SK-N-SH (cell line): ENCODE measurements at regions not wholly inside any gene's neighbourhood (a gene's known extent, or its start where the extent isn't known, plus 50 kb on each side); places are given as distances from the start of the nearest gene placed in this dataset.

ENCODE experiments used
- CTCF ChIA-PET: fragments of 300-600, 350-600 bp; formaldehyde crosslinking; extraction: SDS; loops from one replicate; lab custom pipeline; 2021; lab: Yijun Ruan, JAX
- POLR2A ChIA-PET: fragments of 350-600 bp; sonication (Branson Sonifier 250); formaldehyde crosslinking; extraction: SDS; loops from one replicate; lab custom pipeline; 2020; ENCODE audit warnings: antibody characterized with exemption, inconsistent platforms; lab: Yijun Ruan, JAX
- DNase-seq: peaks from one replicate; pipeline ENCODE4 v3.0.0; 2012
- H2AFZ ChIP-seq: fragments of 200-600 bp; sonication (generic); 2 replicates; pipeline ENCODE4 v1.8.1; 2016; ENCODE audit warnings: antibody characterized with exemption, mild to moderate bottlenecking, low read depth
- H3F3A ChIP-seq: fragments of 200-600 bp; sonication (generic); replicated peaks from 2 replicates; pipeline ENCODE3; 2016; ENCODE audit warnings: antibody characterized with exemption, mild to moderate bottlenecking; ENCODE audit not compliant: insufficient read depth
- H3K27ac ChIP-seq, 2 experiments: fragments of 200-500 bp in 1 of 2; fragments of 200-600 bp in 1 of 2; sonication (Bioruptor generic) in 1 of 2; sonication (generic), shearing (Covaris generic) in 1 of 2; 2 replicates each; pipeline versions ENCODE4 v1.5.1 to v1.6.1; 2014 to 2016; ENCODE audit warnings: low read depth in 2 of 2, inconsistent platforms in 1 of 2, low read length in 1 of 2, mild to moderate bottlenecking in 1 of 2, mixed read lengths in 1 of 2
- H3K27me3 ChIP-seq: fragments of 200-600 bp; sonication (generic), shearing (Covaris generic); 2 replicates; pipeline ENCODE4 v1.6.1; 2016; ENCODE audit warnings: mixed run types; ENCODE audit not compliant: insufficient read depth
- H3K36me3 ChIP-seq, 2 experiments: fragments of 200-500 bp in 1 of 2; fragments of 200-600 bp in 1 of 2; sonication (Bioruptor generic) in 1 of 2; sonication (generic) in 1 of 2; replicated peaks in 1 of 2; 2 replicates each; pipeline versions ENCODE3 to v1.5.1; 2014 to 2016; ENCODE audit warnings: low read length in 1 of 2, mild to moderate bottlenecking in 1 of 2; ENCODE audit not compliant: insufficient read depth in 2 of 2, control insufficient read depth in 1 of 2
- H3K4me1 ChIP-seq, 2 experiments: fragments of 200-500 bp in 1 of 2; fragments of 200-600 bp in 1 of 2; sonication (Bioruptor generic) in 1 of 2; sonication (generic), shearing (Covaris generic) in 1 of 2; 2 replicates each; pipeline versions ENCODE4 v1.5.1 to v1.6.1; 2014 to 2016; ENCODE audit warnings: low read depth in 1 of 2, low read length in 1 of 2, mixed run types in 1 of 2; ENCODE audit not compliant: insufficient read depth in 2 of 2, control insufficient read depth in 1 of 2
- H3K4me2 ChIP-seq: fragments of 200-600 bp; sonication (generic), shearing (Covaris generic); 2 replicates; pipeline ENCODE4 v1.6.1; 2017; ENCODE audit warnings: mixed run types
- H3K4me3 ChIP-seq, 2 experiments: fragments of 200-500 bp in 1 of 2; fragments of 200-600 bp in 1 of 2; sonication (Bioruptor generic) in 1 of 2; sonication (generic), shearing (Covaris generic) in 1 of 2; 2 replicates each; pipeline versions ENCODE4 v1.5.1 to v1.8.1; 2014 to 2016; ENCODE audit warnings: low read depth in 2 of 2, inconsistent platforms in 1 of 2, low read length in 1 of 2, mild to moderate bottlenecking in 1 of 2, mixed read lengths in 1 of 2, moderate library complexity in 1 of 2
- H3K79me2 ChIP-seq: fragments of 200-600 bp; sonication (generic); 2 replicates; pipeline ENCODE4 v1.8.1; 2017; ENCODE audit warnings: mild to moderate bottlenecking; ENCODE audit not compliant: insufficient read depth
- H3K9ac ChIP-seq: fragments of 200-600 bp; sonication (generic); 2 replicates; pipeline ENCODE4 v1.6.1; 2017; ENCODE audit warnings: mixed run types
- H3K9me2 ChIP-seq: fragments of 200-600 bp; sonication (generic); 2 replicates; pipeline ENCODE4 v1.6.1; 2017; ENCODE audit warnings: mixed run types
- H3K9me3 ChIP-seq: fragments of 200-600 bp; sonication (generic); 2 replicates; pipeline ENCODE4 v1.6.1; 2017; ENCODE audit warnings: mixed run types, mild to moderate bottlenecking, moderate library complexity
- H4K20me1 ChIP-seq: fragments of 200-600 bp; sonication (generic); 2 replicates; pipeline ENCODE4 v1.6.1; 2017; ENCODE audit warnings: mild to moderate bottlenecking, mixed run types; ENCODE audit not compliant: insufficient read depth
- CTCF ChIP-seq: fragments of 200-600 bp; sonication (generic); IDR thresholded peaks from 2 replicates; pipeline ENCODE4 v1.6.1; 2017; ENCODE audit warnings: antibody characterized with exemption, mild to moderate bottlenecking, moderate library complexity
- EZH2phosphoT487 ChIP-seq: fragments of 200-600 bp; sonication (generic); IDR thresholded peaks from 2 replicates; pipeline ENCODE4 v1.6.1; 2017; ENCODE audit warnings: low read depth, mixed run types, mild to moderate bottlenecking, antibody characterized with exemption, moderate library complexity, borderline replicate concordance
- FOSL2 ChIP-seq: IDR thresholded peaks from 2 replicates; pipeline ENCODE4 v1.4.0; 2012; ENCODE audit warnings: low read depth, mild to moderate bottlenecking, moderate library complexity, borderline replicate concordance
- JUND ChIP-seq: IDR thresholded peaks from 2 replicates; pipeline ENCODE4 v1.4.0; 2012
- MEF2A ChIP-seq: IDR thresholded peaks from 2 replicates; pipeline ENCODE4 v1.4.0; 2012; ENCODE audit warnings: low read depth, borderline replicate concordance
- MXI1 ChIP-seq: IDR thresholded peaks from 2 replicates; pipeline ENCODE4 v1.6.1; 2012; ENCODE audit warnings: mild to moderate bottlenecking, low read depth, low read length, improper control_type of control experiment
- SIN3A ChIP-seq: IDR thresholded peaks from 2 replicates; pipeline ENCODE4 v1.6.1; 2012; ENCODE audit warnings: low read depth, mild to moderate bottlenecking, low read length, moderate library complexity, borderline replicate concordance
- SMC3 ChIP-seq: IDR thresholded peaks from 2 replicates; pipeline ENCODE4 v1.6.1; 2012; ENCODE audit warnings: low read depth, low read length, improper control_type of control experiment
- TAF1 ChIP-seq: IDR thresholded peaks from 2 replicates; pipeline ENCODE4 v1.6.1; 2012; ENCODE audit warnings: low read depth, mild to moderate bottlenecking, low read length, moderate library complexity, borderline replicate concordance
- TCF12 ChIP-seq: IDR thresholded peaks from 2 replicates; pipeline ENCODE4 v1.4.0; 2012
- TEAD4 ChIP-seq: IDR thresholded peaks from 2 replicates; pipeline ENCODE4 v1.4.0; 2012; ENCODE audit warnings: mild to moderate bottlenecking, borderline replicate concordance; ENCODE audit not compliant: insufficient read depth
- WGBS: methylation state at CpG from one replicate; pipeline ENCODE4 v1.1.6; 2017; ENCODE audit warnings: low lambda C conversion rate; 5-methylcytosine and 5-hydroxymethylcytosine counted together
- TF ChIP-seq, protein P1 (sequence below): fragments of 150-350 bp; IDR thresholded peaks from 2 replicates; pipeline ENCODE4 v1.6.1; 2017; ENCODE audit warnings: antibody characterized with exemption, low read length, low read depth, borderline replicate concordance

DNA sequence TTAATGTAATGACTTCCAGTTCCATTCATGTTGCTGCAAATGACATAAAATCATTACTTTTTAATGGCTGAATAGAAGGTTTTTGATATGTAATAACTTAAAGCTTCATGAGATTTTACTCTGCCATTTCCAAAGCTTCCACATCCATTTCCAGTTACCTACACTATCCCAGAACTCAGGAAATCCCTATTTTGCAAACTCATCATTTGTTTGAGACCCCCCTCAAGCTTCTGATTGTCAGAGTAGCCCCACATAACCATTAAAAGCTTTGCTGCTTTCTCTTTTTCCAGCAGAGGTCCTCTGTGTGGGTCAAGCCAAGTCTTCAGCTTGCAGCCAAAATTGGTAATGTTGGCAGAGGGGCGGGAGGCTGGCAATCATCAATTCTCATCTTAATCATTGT, 50.6 kb upstream of the IL1R1 start:
- CTCF ChIA-PET = interaction anchor here (0.7 to 1.9 kb wide), 6 partner anchors 9 to 149 kb away, joined by 3 to 5 read pairs (median 3); no protein-coding TSS in a partner anchor
- WGBS = 82% methylated on average over 1 of the region's 1 CpG
- peaks cover 7% of the 10 kb centered on the region for H3F3A ChIP-seq

DNA sequence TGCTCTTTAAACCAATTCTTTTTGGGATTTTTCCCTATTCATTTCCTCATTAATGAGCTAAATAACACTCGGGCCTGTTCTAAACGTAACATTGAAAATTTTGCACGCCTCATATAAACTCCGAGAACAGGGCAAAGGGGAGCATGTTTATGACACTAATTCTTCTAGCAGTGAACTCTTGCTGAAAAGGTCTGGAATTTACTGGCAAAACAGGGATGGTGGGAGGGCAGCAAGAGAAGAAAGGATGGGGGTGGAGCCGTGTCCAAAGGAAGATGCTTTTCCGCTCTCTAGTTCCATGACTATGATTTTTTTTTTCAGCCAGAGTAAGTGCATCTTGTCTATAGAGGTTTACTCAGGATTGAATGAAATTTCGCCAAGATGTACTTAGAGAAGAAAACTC, 50.0 kb upstream of the IL1R1 start:
- Histone ChIP-seq H3F3A (peaks cover 7% of the 10 kb centered on the region), H3K9me3 (peaks cover 5% of the 10 kb centered on the region; the same call in 1 of the 2 replicates), H4K20me1 (no peaks in the 10 kb centered on the region), H3K27me3 (no peaks in the 10 kb centered on the region), H3K79me2 (no peaks in the 10 kb centered on the region), H3K9me2 (no peaks in the 10 kb centered on the region), H3K4me1 (no peaks in the 10 kb centered on the region; a peak in 1 of 4 replicates), H3K27ac (no peak overlapping the region), H2AFZ (no peak overlapping the region), H3K36me3 (peaks cover 0 to 4% of the 10 kb centered on the region in 2 experiments), H3K4me2 (no peak overlapping the region), H3K9ac (no peak overlapping the region), H3K4me3 (no peak overlapping the region)
- TF ChIP-seq MXI1 = no peak
- no peak for TF ChIP-seq EZH2phosphoT487
- no peak for TF ChIP-seq TEAD4
- no peak for TF ChIP-seq TCF12
- no peak for TF ChIP-seq FOSL2
- TF ChIP-seq SIN3A = no peak
- no peak for TF ChIP-seq CTCF
- TF ChIP-seq SMC3 = no peak
- no peak for TF ChIP-seq JUND
- TF ChIP-seq TAF1 = no peak
- no peak for DNase-seq
- ChIA-PET CTCF (interaction anchor here (0.8 to 1.9 kb wide), 4 partner anchors 9 to 149 kb away, joined by 3 to 5 read pairs (median 3); no protein-coding TSS in a partner anchor), POLR2A (no interaction called here)
- 67% methylated on average over 7 of the region's 7 CpGs for WGBS

More for the DNA sequence above, 50.6 kb upstream of the IL1R1 start:
- POLR2A ChIA-PET = no interaction called here
- Histone ChIP-seq H2AFZ (no peak overlapping the region), H3K36me3 (peaks cover 0 to 4% of the 10 kb centered on the region in 2 experiments), H3K4me2 (no peak overlapping the region), H3K9ac (no peak overlapping the region), H3K9me2 (no peaks in the 10 kb centered on the region), H3K79me2 (no peaks in the 10 kb centered on the region), H3K4me3 (no peak overlapping the region), H4K20me1 (no peaks in the 10 kb centered on the region), H3K9me3 (peaks cover 5% of the 10 kb centered on the region; the same call in 1 of the 2 replicates), H3K27me3 (no peaks in the 10 kb centered on the region), H3K27ac (no peak overlapping the region), H3K4me1 (no peaks in the 10 kb centered on the region; a peak in 1 of 4 replicates)
- DNase-seq = no peak
- TF ChIP-seq, protein P1, sequence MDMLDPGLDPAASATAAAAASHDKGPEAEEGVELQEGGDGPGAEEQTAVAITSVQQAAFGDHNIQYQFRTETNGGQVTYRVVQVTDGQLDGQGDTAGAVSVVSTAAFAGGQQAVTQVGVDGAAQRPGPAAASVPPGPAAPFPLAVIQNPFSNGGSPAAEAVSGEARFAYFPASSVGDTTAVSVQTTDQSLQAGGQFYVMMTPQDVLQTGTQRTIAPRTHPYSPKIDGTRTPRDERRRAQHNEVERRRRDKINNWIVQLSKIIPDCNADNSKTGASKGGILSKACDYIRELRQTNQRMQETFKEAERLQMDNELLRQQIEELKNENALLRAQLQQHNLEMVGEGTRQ = no peak
- no peak for TF ChIP-seq SIN3A
- no peak for TF ChIP-seq MEF2A
